GM12878 (cell line): ENCODE measurements at regions not wholly inside any gene's neighbourhood (a gene's known extent, or its start where the extent isn't known, plus 50 kb on each side); places are given as distances from the start of the nearest gene placed in this dataset.
"Not testable (repeated sequence)": the region's sequence is repeated elsewhere in the genome, so short reads cannot be mapped to it uniquely, and the experiment has no call there.

Experiments
- BCL11A ChIP-seq: IDR thresholded peaks from 2 replicates; pipeline ENCODE4 v1.6.1; 2011; ENCODE audit warnings: low read depth, low read length
- BMI1 ChIP-seq: fragments of 450-650 bp; IDR thresholded peaks from 2 replicates; pipeline ENCODE4 v1.6.1; 2016; ENCODE audit warnings: mild to moderate bottlenecking, moderate library complexity, borderline replicate concordance
- CHD4 ChIP-seq: fragments of 200-600 bp; sonication (generic); IDR thresholded peaks from 2 replicates; pipeline ENCODE4 v1.6.1; 2016; ENCODE audit warnings: mild to moderate bottlenecking
- CTCF ChIP-seq, 3 experiments: IDR thresholded peaks in 2 of 3; conservative IDR thresholded peaks in 1 of 3; 2 replicates each; pipeline ENCODE4 v1.5.1; 2011; ENCODE audit warnings: low read depth in 3 of 3, low read length in 3 of 3, mild to moderate bottlenecking in 3 of 3, control low read depth in 2 of 3, moderate library complexity in 2 of 3, inconsistent platforms in 1 of 3, mixed read lengths in 1 of 3; ENCODE audit not compliant: control insufficient read depth in 2 of 3, insufficient read depth in 1 of 3; ENCODE audit errors: extremely low read depth in 1 of 3
- FOS ChIP-seq: IDR thresholded peaks from 3 replicates; pipeline ENCODE4 v1.6.1; 2011; ENCODE audit warnings: borderline replicate concordance; ENCODE audit not compliant: insufficient read length; ENCODE audit errors: extremely low read depth
- JUND ChIP-seq: IDR thresholded peaks from 2 replicates; pipeline ENCODE4 v1.6.1; 2012; ENCODE audit warnings: low read depth, mild to moderate bottlenecking, low read length, improper control_type of control experiment, moderate library complexity
- REST ChIP-seq: IDR thresholded peaks from 2 replicates; pipeline ENCODE4 v1.6.1; 2012; ENCODE audit warnings: mild to moderate bottlenecking, low read depth, low read length
- RFX5 ChIP-seq: IDR thresholded peaks from 2 replicates; pipeline ENCODE4 v1.6.1; 2011; ENCODE audit warnings: low read depth, low read length, improper control_type of control experiment
- SRF ChIP-seq, 2 experiments: IDR thresholded peaks; 2 replicates each; pipeline ENCODE4 v1.6.1; 2011; ENCODE audit warnings: low read depth in 2 of 2, low read length in 2 of 2, mild to moderate bottlenecking in 1 of 2, moderate library complexity in 1 of 2
- ZNF24 ChIP-seq: fragments of 450-650 bp; IDR thresholded peaks from 2 replicates; pipeline ENCODE4 v1.6.1; 2017; ENCODE audit warnings: antibody characterized with exemption, mild to moderate bottlenecking

DNA sequence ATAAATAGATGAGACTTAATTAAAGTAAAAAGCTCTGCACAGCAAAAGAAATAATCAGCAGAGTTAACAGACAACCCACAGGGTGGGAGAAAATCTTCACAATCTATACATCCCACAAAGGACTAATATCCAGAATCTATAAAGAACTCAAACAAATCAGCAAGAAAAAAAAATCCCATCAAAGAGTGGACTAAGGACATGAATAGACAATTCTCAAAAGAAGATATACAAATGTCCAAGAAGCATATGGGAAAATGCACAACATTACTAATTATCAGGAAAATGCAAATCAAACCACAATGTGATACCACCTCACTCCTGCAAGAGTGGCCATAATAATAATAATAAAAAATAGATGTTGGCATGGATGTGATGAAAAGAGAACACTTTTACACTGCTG is 96.6 kb downstream of the IRX5 start:
- TF ChIP-seq BMI1; CHD4; REST; FOS; SRF (IDR thresholded peaks at IDR 0.05; ENCODE audit: low read depth in 2 of 2, low read length in 2 of 2); RFX5; BCL11A; CTCF (IDR thresholded peaks at IDR 0.05 in 2 of 3, conservative IDR thresholded peaks at IDR 0.05 in 1 of 3; ENCODE audit: control insufficient read depth in 2 of 3, extremely low read depth in 1 of 3, insufficient read depth in 1 of 3, low read depth in 3 of 3, low read length in 3 of 3); ZNF24; JUND: not testable (repeated sequence)
